ENCODE measurements at regions not wholly inside any gene's neighbourhood (a gene's known extent, or its start where the extent isn't known, plus 50 kb on each side); places are given as distances from the start of the nearest gene placed in this dataset.

GRCh38 chr3:160126761-160127160, 98.5 kb upstream of the C3orf80 start:
- no peaks in the 10 kb centered on the region for H3K36me3 ChIP-seq
- no peak overlapping the region for H3K4me3 ChIP-seq
- no peak for TF ChIP-seq CTCF (IDR thresholded peaks at IDR 0.05)
- no peaks in the 10 kb centered on the region for H3K27me3 ChIP-seq
- H3K4me1 ChIP-seq = no peaks in the 10 kb centered on the region
- H3K27ac ChIP-seq = no peak overlapping the region
- no peaks in the 10 kb centered on the region for H3K9me3 ChIP-seq
- no peak for DNase-seq
- intact Hi-C loops (cut with DNase I; ENCODE audit: low total_unique reads) = no loop called here

- Histone ChIP-seq H3K27me3 (no peaks in the 10 kb centered on the region), H3K27ac (no peak overlapping the region), H3K4me3 (no peak overlapping the region), H3K9me3 (no peaks in the 10 kb centered on the region), H3K36me3 (no peaks in the 10 kb centered on the region), H3K4me1 (no peaks in the 10 kb centered on the region)
- TF ChIP-seq CTCF (IDR thresholded peaks at IDR 0.05) = no peak
- no peak for DNase-seq
- intact Hi-C loops (cut with DNase I; ENCODE audit: low total_unique reads) = no loop called here
Measured at GRCh38 chr3:160127308-160127707, 97.9 kb upstream of the C3orf80 start.

GRCh38 chr3:160128056-160128455, 97.2 kb upstream of the C3orf80 start:
- H3K36me3 ChIP-seq = no peaks in the 10 kb centered on the region
- DNase-seq = no peak
- H3K27ac ChIP-seq = no peak overlapping the region
- intact Hi-C loops (cut with DNase I; ENCODE audit: low total_unique reads) = no loop called here
- no peaks in the 10 kb centered on the region for H3K27me3 ChIP-seq
- no peaks in the 10 kb centered on the region for H3K4me1 ChIP-seq
- H3K4me3 ChIP-seq = no peak overlapping the region
- TF ChIP-seq CTCF (IDR thresholded peaks at IDR 0.05) = no peak
- no peaks in the 10 kb centered on the region for H3K9me3 ChIP-seq

- TF ChIP-seq CTCF (IDR thresholded peaks at IDR 0.05) = no peak
- no peaks in the 10 kb centered on the region for H3K27me3 ChIP-seq
- no peaks in the 10 kb centered on the region for H3K36me3 ChIP-seq
- H3K4me1 ChIP-seq = no peaks in the 10 kb centered on the region
- no peak overlapping the region for H3K4me3 ChIP-seq
- no peak for DNase-seq
- no peaks in the 10 kb centered on the region for H3K9me3 ChIP-seq
- intact Hi-C loops (cut with DNase I; ENCODE audit: low total_unique reads) = no loop called here
- H3K27ac ChIP-seq = no peak overlapping the region
Measured at GRCh38 chr3:160129459-160130061, 95.7 kb upstream of the C3orf80 start.

GRCh38 chr3:160130071-160130470, 95.2 kb upstream of the C3orf80 start:
- no peaks in the 10 kb centered on the region for H3K36me3 ChIP-seq
- intact Hi-C loops (cut with DNase I; ENCODE audit: low total_unique reads) = no loop called here

More at GRCh38 chr3:160130071-160130470, 95.2 kb upstream of the C3orf80 start:
- no peaks in the 10 kb centered on the region for H3K4me1 ChIP-seq
- no peaks in the 10 kb centered on the region for H3K27me3 ChIP-seq
- no peak overlapping the region for H3K4me3 ChIP-seq
- H3K27ac ChIP-seq = no peak overlapping the region
- no peak for TF ChIP-seq CTCF (IDR thresholded peaks at IDR 0.05)
- DNase-seq = no peak
- H3K9me3 ChIP-seq = no peaks in the 10 kb centered on the region

Data from tibial artery (tissue), 4 donors.